ENCODE measurements at regions not wholly inside any gene's neighbourhood (a gene's known extent, or its start where the extent isn't known, plus 50 kb on each side); places are given as distances from the start of the nearest gene placed in this dataset.

GRCh38 chr7:16940776-16941175 is 59.0 kb upstream of the AGR3 start:
- TF ChIP-seq CTCF (IDR thresholded peaks at IDR 0.05; ENCODE audit: insufficient read depth, low read depth, low read length): no peak
- no peak for TF ChIP-seq EZH2 (IDR thresholded peaks at IDR 0.05; ENCODE audit: insufficient read depth, low read length)
